PFSK-1 (cell line): ENCODE measurements at regions not wholly inside any gene's neighbourhood (a gene's known extent, or its start where the extent isn't known, plus 50 kb on each side); places are given as distances from the start of the nearest gene placed in this dataset.

Experiments used
- POLR2AphosphoS5 ChIP-seq: IDR thresholded peaks from 2 replicates; pipeline ENCODE4 v1.6.1; 2012; ENCODE audit warnings: low read depth, mild to moderate bottlenecking, control low read depth, low read length, moderate library complexity
- SIN3A ChIP-seq: IDR thresholded peaks from 2 replicates; pipeline ENCODE4 v1.6.1; 2012; ENCODE audit warnings: mild to moderate bottlenecking, low read length, moderate library complexity, borderline replicate concordance; ENCODE audit not compliant: insufficient read depth

DNA sequence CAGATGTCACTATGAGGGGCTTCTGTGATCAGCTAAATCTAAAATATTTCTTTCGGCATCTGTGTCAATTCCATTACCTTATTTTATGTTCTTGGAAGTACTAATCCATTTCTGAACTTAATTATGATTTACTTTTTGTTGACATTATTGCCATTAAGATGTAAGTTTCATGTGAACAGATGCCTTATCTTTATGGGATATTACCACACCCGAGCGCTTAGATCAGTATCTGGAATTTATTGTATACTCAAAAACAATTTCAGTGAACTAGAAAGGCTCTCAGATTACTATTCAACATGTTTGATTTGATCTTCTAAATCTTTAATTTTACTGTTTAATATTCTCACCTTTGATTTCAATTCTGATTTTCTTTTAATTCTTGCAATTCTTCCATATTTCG is 567.7 kb upstream of the TLE4 start:
- TF ChIP-seq POLR2AphosphoS5, result no peak
- TF ChIP-seq SIN3A, result no peak
